PC-3 (cell line): ENCODE measurements at regions not wholly inside any gene's neighbourhood (a gene's known extent, or its start where the extent isn't known, plus 50 kb on each side); places are given as distances from the start of the nearest gene placed in this dataset.
"Not testable (repeated sequence)": the region's sequence is repeated elsewhere in the genome, so short reads cannot be mapped to it uniquely, and the experiment has no call there.

Experiments
- ATAC-seq: fragments of 200-7000 bp; cut with Tn5 transposase; 2 replicates; pipeline ENCODE4 v1.9.1; 2020; ENCODE audit warnings: mild to moderate bottlenecking, moderate library complexity
- BruUV-seq: library from RNA; stranded (reverse); fragments of 400-500 nt; replicated peaks from 2 replicates; lab custom pipeline; 2021; lab: Mats Ljungman, UMichigan
- CTCF ChIA-PET: fragments of 300-600 bp; sonication (Branson Sonifier 250); formaldehyde crosslinking; loops from one replicate; lab custom pipeline; 2022; ENCODE audit warnings: antibody characterized with exemption; lab: Charles Lee
- POLR2A ChIA-PET: fragments of 300-600 bp; sonication (Branson Sonifier 250); formaldehyde crosslinking; loops from one replicate; lab custom pipeline; 2022; ENCODE audit warnings: antibody characterized with exemption; ENCODE audit not compliant: unreplicated experiment; lab: Charles Lee
- DNase-seq: peaks from one replicate; pipeline ENCODE4 v3.0.0-alpha.2; 2015
- H2AFZ ChIP-seq: fragments of 300-600 bp; sonication (generic); 2 replicates; pipeline ENCODE4 v1.6.0; 2016; ENCODE audit warnings: antibody characterized with exemption, low read length
- H3F3A ChIP-seq: fragments of 300-600 bp; sonication (generic); one replicate; pipeline ENCODE4 v1.6.0; 2017; ENCODE audit warnings: antibody characterized with exemption, low read length, control low read depth, mild to moderate bottlenecking; ENCODE audit not compliant: unreplicated experiment
- H3K27ac ChIP-seq: fragments of 300-600 bp; sonication (generic); 2 replicates; pipeline ENCODE4 v1.5.1; 2016; ENCODE audit warnings: mild to moderate bottlenecking, low read length
- H3K27me3 ChIP-seq: fragments of 300-600 bp; sonication (generic); 2 replicates; pipeline ENCODE4 v1.6.1; 2016; ENCODE audit warnings: low read length, mixed read lengths
- H3K36me3 ChIP-seq: fragments of 300-600 bp; sonication (generic); 2 replicates; pipeline ENCODE4 v1.6.1; 2016; ENCODE audit warnings: low read depth, mixed run types, low read length, mixed read lengths
- H3K4me1 ChIP-seq: fragments of 300-600 bp; sonication (generic); 2 replicates; pipeline ENCODE4 v1.5.1; 2016; ENCODE audit warnings: low read length; ENCODE audit not compliant: insufficient read depth
- H3K4me2 ChIP-seq: fragments of 300-600 bp; sonication (generic); 2 replicates; pipeline ENCODE4 v1.6.0; 2016; ENCODE audit warnings: low read length
- H3K4me3 ChIP-seq: fragments of 300-600 bp; sonication (generic); 2 replicates; pipeline ENCODE4 v1.5.1; 2016; ENCODE audit warnings: mild to moderate bottlenecking, low read length, mixed read lengths
- H3K79me2 ChIP-seq: fragments of 300-600 bp; sonication (generic); 2 replicates; pipeline ENCODE4 v1.6.1; 2017; ENCODE audit warnings: low read length, mixed read lengths
- H3K9ac ChIP-seq: fragments of 300-600 bp; sonication (generic); 2 replicates; pipeline ENCODE4 v1.6.0; 2016; ENCODE audit warnings: mild to moderate bottlenecking, low read length
- H3K9me2 ChIP-seq: fragments of 300-600 bp; sonication (generic); replicated peaks from 2 replicates; pipeline ENCODE4 v1.6.1; 2016; ENCODE audit warnings: mixed run types, low read length, mixed read lengths
- H3K9me3 ChIP-seq: fragments of 300-600 bp; sonication (generic); 2 replicates; pipeline ENCODE4 v1.6.1; 2016; ENCODE audit warnings: low read length, mixed read lengths
- H4K20me1 ChIP-seq: fragments of 300-600 bp; sonication (generic); 2 replicates; pipeline ENCODE4 v1.6.1; 2016; ENCODE audit warnings: low read length, mixed read lengths
- CTCF ChIP-seq: fragments of 300-600 bp; sonication (generic); conservative IDR thresholded peaks from 2 replicates; pipeline ENCODE4 v1.5.1; 2017; ENCODE audit warnings: antibody characterized with exemption, low read depth, mild to moderate bottlenecking, low read length
- EZH2 ChIP-seq: fragments of 300-600 bp; sonication (generic); IDR thresholded peaks from one replicate; pipeline ENCODE4 v1.6.1; 2017; ENCODE audit warnings: antibody characterized with exemption, mild to moderate bottlenecking, low read length; ENCODE audit not compliant: unreplicated experiment
- EZH2phosphoT487 ChIP-seq: fragments of 300-600 bp; sonication (generic); IDR thresholded peaks from 2 replicates; pipeline ENCODE4 v1.6.1; 2018; ENCODE audit warnings: mild to moderate bottlenecking, antibody characterized with exemption, low read length, borderline replicate concordance
- intact Hi-C: fragments of 100-400 bp; cut with micrococcal nuclease; formaldehyde crosslinking; loops from 2 replicates; pipeline ENCODE4 v1.9.0; 2023

GRCh38 chr7:121739465-121739864 lies 133.5 kb upstream of the PTPRZ1 start:
- ChIA-PET POLR2A (no interaction called here), CTCF (no interaction called here)
- no peak for DNase-seq
- H3K27ac ChIP-seq, result no peak overlapping the region
- H3K27me3 ChIP-seq, result peaks cover 7% of the 10 kb centered on the region; the same call in 1 of the 2 replicates
- H3K4me2 ChIP-seq, result no peak overlapping the region
- TF ChIP-seq EZH2 (no peak), CTCF (no peak), EZH2phosphoT487 (no peak)
- no peak overlapping the region for H3K9ac ChIP-seq
- intact Hi-C loops, result no loop called here
- H2AFZ ChIP-seq, result no peak overlapping the region
- BruUV-seq, result no TSS peak
- no peaks in the 10 kb centered on the region for H3K9me3 ChIP-seq
- H3K4me1 ChIP-seq, result no peaks in the 10 kb centered on the region
- no peak for ATAC-seq
- H3K36me3 ChIP-seq, result no peaks in the 10 kb centered on the region
- no peaks in the 10 kb centered on the region for H3K79me2 ChIP-seq
- no peaks in the 10 kb centered on the region for H3K9me2 ChIP-seq
- no peaks in the 10 kb centered on the region for H3F3A ChIP-seq
- no peaks in the 10 kb centered on the region for H4K20me1 ChIP-seq
- H3K4me3 ChIP-seq, result no peak overlapping the region

GRCh38 chr7:121730869-121731268 lies 142.1 kb upstream of the PTPRZ1 start:
- ATAC-seq, result no peak
- no peak overlapping the region for H2AFZ ChIP-seq
- no peak for DNase-seq
- no peak overlapping the region for H3K4me2 ChIP-seq
- no peaks in the 10 kb centered on the region for H3K9me2 ChIP-seq
- TF ChIP-seq CTCF (no peak), EZH2phosphoT487 (no peak), EZH2 (no peak)
- H3K27me3 ChIP-seq, result no peaks in the 10 kb centered on the region
- no TSS peak for BruUV-seq
- intact Hi-C loops, result no loop called here
- H3K36me3 ChIP-seq, result no peaks in the 10 kb centered on the region
- H4K20me1 ChIP-seq, result no peaks in the 10 kb centered on the region
- no peaks in the 10 kb centered on the region for H3K4me1 ChIP-seq
- H3K27ac ChIP-seq, result no peak overlapping the region
- H3K4me3 ChIP-seq, result no peak overlapping the region
- ChIA-PET POLR2A (no interaction called here), CTCF (no interaction called here)
- H3K9me3 ChIP-seq, result no peaks in the 10 kb centered on the region
- no peak overlapping the region for H3K9ac ChIP-seq
- H3F3A ChIP-seq, result no peaks in the 10 kb centered on the region
- no peaks in the 10 kb centered on the region for H3K79me2 ChIP-seq

GRCh38 chr7:121714559-121715303 lies 158.2 kb upstream of the PTPRZ1 start:
- no TSS peak for BruUV-seq
- intact Hi-C loops, result no loop called here

GRCh38 chr7:121712961-121713360 lies 160.0 kb upstream of the PTPRZ1 start:
- H3K4me3 ChIP-seq, H4K20me1 ChIP-seq, intact Hi-C loops, H3K4me1 ChIP-seq, ATAC-seq, POLR2A ChIA-PET, H3K27ac ChIP-seq, H3K9me2 ChIP-seq, H3K4me2 ChIP-seq, H2AFZ ChIP-seq, BruUV-seq, H3K9me3 ChIP-seq, H3K36me3 ChIP-seq, H3F3A ChIP-seq, CTCF ChIA-PET, H3K79me2 ChIP-seq, DNase-seq, H3K27me3 ChIP-seq, H3K9ac ChIP-seq: not testable (repeated sequence)

More at GRCh38 chr7:121714559-121715303, 158.2 kb upstream of the PTPRZ1 start:
- no peak overlapping the region for H3K9ac ChIP-seq
- H3K9me2 ChIP-seq, result no peaks in the 10 kb centered on the region
- no peaks in the 10 kb centered on the region for H4K20me1 ChIP-seq
- no peaks in the 10 kb centered on the region for H3K9me3 ChIP-seq
- no peaks in the 10 kb centered on the region for H3K36me3 ChIP-seq
- H3K27me3 ChIP-seq, result no peaks in the 10 kb centered on the region
- H3K4me1 ChIP-seq, result no peaks in the 10 kb centered on the region
- no peaks in the 10 kb centered on the region for H3F3A ChIP-seq
- no peak for ATAC-seq
- H3K4me3 ChIP-seq, result no peak overlapping the region
- CTCF ChIA-PET, result no interaction called here
- H3K27ac ChIP-seq, result no peak overlapping the region
- no peaks in the 10 kb centered on the region for H3K79me2 ChIP-seq
- no peak overlapping the region for H3K4me2 ChIP-seq
- POLR2A ChIA-PET, result no interaction called here
- DNase-seq, result no peak
- TF ChIP-seq EZH2phosphoT487 (no peak), CTCF (no peak), EZH2 (no peak)
- no peak overlapping the region for H2AFZ ChIP-seq
